GM21737 (cell line): ENCODE measurements at regions not wholly inside any gene's neighbourhood (a gene's known extent, or its start where the extent isn't known, plus 50 kb on each side); places are given as distances from the start of the nearest gene placed in this dataset.
"Not testable (repeated sequence)": the region's sequence is repeated elsewhere in the genome, so short reads cannot be mapped to it uniquely, and the experiment has no call there.

Experiments used
- ATAC-seq: cut with Tn5 transposase; IDR thresholded peaks from one replicate; pipeline ENCODE4 v1.9.1; 2021; ENCODE audit warnings: mild to moderate bottlenecking, moderate library complexity; ENCODE audit not compliant: unreplicated experiment

GRCh38 chr14:65833267-65833880 is 420.8 kb downstream of the FUT8 start:
- no peak for ATAC-seq

- ATAC-seq: no peak
These were observed 421.5 kb downstream of the FUT8 start for GRCh38 chr14:65834051-65834450.

DNA sequence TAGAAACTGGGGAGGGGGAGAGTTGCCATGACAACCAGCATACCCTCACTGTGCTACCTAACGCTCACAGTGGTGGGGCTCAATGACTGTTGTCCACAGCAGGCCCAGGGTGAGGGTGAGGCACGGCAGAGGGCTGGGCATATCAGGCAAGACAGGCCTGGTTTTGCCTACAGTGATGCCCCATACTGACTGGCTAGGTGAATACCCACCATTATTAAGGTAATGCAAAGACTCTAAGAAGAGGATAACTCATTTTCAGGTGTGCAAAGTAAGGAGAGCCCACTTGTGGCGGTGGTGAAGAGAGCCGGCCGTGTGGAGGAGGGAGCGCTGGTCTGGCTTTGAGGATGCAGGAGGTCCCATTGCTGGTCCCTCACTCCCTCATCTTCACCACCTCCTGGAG is 422.3 kb downstream of the FUT8 start:
- ATAC-seq: no peak

GRCh38 chr14:65835501-65835900 is 423.0 kb downstream of the FUT8 start:
- no peak for ATAC-seq

DNA sequence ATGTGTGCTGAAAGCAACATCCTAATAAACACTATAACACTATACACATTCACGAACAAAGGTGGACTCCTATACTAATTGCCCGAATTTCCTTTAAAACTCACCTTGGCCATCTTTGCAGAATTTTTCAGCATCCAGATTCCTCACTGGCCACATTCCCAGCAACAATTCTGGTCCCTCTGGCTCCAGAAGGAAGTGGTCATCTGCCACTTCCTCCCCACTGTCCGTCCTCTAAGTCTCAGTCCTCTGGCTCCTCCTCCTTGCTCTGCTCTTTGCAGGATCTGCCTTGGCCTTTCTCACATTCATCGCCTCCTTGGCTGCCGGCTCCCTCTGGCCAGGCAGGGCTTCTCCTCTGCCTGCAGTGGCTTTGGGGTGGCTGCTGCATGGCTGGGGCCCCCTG is 426.0 kb downstream of the FUT8 start:
- no peak for ATAC-seq

GRCh38 chr14:65840118-65840751 is 427.7 kb downstream of the FUT8 start:
- ATAC-seq: no peak

GRCh38 chr14:65840786-65841185 is 428.3 kb downstream of the FUT8 start:
- ATAC-seq: no peak

DNA sequence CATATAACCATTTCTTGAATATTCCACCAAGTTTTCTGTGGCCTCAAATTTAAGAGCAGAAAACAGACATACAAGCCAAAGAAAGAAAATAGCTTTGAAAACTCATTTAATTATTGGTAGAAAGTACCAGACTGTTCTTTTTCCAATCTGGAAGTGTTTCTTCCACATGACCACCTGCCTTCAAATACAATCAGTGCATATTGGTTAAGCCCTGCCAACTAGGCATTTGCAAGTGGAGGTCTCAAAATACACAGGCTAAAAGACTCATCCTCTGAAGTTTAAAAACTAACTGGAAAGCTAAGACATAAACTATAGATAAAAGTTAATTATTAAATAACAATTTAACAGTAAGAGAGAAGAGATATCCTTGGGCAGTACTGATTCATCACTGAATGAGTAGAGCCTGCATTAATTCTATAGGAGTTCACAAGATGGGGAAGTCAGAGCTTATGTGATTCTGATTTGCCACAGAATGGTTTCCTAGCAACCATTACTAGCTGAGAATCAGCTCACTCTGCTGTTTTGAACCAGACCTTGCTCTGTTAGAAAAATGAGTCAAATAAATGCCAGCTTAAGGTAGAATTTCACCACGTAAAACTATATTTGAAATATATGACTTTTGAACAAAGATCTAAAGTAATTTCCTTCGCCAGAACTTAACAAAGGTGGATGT is 433.8 kb downstream of the FUT8 start:
- ATAC-seq: no peak

DNA sequence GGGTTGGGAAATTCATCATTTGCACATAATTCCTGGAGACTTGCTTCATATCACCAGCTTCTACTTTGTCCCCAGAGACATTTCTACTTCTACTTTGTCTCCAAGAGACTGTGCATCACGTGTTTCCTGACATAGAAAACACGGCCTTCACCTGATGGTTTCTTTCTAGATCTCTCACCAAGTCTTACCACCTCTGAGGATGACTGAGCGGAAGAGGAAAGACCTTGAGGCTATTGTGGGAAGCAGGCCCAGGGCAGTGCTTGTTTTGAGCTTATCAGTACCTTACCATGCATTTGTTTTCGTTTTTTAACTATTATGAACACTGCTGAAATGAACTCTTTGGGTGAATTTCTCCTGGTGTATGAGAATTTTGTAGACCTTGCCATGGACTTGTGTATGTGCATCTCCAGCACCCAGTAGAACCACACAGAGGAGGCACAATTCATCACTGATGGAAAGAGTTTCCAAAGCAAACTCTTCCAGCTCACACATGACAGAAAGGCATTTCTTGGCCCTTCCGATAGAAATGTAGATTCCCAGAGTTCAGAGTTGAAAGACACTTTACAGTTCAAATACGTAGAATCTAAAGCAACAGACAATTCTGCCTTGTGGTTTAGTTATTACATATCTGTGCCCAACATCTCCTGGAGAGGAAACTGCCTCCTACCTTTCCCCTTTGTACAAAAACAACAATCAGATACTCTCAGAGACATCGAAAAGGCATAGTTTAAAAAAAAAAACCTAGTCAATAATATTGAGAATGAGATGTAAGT is 434.7 kb downstream of the FUT8 start:
- ATAC-seq: peak; percentile 87

- ATAC-seq: not testable (repeated sequence)
These were observed 435.4 kb downstream of the FUT8 start for GRCh38 chr14:65847931-65848330.

DNA sequence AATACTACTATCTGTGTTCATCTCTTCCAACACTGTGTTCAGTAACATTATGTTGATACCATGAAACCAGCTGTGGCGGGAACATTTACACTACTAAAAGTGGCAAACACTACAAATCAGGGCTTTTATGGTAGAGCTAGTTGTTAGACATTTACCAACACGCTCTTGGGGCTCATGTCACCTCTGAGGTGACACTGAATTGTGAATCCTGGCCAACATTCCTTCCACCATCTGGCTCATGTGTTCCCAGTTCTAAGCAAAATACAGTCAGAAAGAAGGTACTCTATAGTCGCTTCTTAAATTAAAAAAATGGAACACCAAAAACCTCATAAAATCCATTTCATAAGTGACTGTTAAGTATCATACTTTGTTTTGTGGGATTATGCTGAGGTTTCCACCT is 436.6 kb downstream of the FUT8 start:
- ATAC-seq: no peak

GRCh38 chr14:65849558-65849957 is 437.0 kb downstream of the FUT8 start:
- no peak for ATAC-seq

DNA sequence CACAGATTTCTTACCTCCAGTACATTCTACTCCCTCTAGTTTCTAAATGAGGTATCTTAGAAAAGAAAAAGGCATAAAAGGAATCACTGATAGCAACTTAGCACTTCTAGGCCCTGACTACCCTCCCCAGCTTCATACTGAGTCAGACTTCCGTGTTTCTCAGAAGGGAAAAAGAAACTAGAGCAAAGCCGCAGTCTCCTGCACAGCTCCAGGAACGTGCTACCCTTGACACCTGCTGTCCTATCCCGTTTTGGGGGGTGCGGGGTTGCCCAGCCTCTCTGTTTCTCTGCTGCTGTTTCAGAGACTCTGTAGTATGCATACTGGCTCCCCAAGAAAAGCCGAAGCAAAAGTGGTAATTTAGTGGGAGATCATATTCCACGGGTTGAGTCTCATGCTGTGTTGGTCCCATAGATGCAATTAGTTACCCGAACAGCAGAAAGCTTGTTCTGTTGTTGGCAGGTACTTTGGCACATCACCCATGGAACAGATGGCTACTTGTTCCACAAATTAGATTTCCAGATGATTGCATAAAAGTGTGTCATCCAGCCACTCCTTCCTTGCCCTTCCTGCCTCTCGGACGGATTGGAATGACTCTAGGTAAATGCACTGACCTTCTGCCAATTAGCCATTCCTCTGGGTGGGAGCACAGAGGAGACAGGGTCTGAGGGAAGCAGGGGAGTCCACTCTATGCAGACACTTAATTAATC is 438.1 kb downstream of the FUT8 start:
- ATAC-seq: no peak

GRCh38 chr14:65852689-65853088 is 440.2 kb downstream of the FUT8 start:
- ATAC-seq: no peak

- ATAC-seq: no peak
These were observed 441.0 kb downstream of the FUT8 start for GRCh38 chr14:65853407-65853955.

DNA sequence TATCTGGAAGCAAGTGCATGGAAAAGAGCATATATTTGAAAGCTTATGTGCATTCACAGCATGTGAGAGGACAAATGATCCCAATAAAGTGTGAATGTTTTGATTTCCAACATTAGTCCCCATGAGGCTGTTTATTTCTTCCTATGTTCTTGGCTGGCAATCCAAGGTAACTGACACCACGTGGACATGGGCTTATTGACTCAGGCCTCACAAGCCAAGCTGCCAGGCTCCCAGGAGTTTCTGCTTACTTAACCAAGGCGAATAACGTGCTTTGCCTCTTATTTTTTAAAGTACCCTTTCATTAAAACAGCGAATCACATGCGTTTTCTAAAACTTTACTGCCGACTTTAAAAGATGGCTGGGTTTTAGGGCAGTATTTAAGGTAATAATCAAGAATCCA is 441.7 kb downstream of the FUT8 start:
- ATAC-seq: no peak

DNA sequence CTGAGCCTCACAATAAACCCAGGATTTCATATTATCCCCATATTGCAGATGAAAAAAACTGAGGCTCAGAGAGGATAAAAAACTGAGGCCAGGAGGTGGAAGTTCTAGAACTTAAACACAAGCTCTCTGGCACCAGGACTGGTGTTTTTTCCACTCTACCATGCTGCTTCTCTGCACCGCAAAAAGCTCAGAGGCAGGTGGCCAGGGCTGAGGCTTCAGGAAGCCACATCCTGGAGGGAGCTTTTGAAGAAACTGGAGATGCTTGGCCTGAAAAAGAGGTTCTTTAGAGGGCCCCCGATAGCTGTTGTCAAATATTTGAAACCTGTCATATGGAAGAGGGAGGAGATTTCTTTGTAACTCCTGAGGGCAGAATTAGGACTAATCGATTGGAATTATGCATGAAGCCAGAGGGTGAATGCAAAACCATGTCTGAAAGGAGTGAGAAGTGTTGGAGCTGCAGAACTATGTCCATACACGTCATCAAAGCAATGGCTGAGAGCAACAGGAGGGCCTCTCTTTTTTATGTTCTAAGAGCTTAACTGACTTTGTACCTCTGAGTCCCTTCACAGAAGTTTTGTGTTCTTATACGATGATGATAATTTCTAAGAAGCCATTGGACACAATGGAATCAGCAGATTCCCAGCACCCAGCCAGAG is 448.6 kb downstream of the FUT8 start:
- ATAC-seq: no peak

DNA sequence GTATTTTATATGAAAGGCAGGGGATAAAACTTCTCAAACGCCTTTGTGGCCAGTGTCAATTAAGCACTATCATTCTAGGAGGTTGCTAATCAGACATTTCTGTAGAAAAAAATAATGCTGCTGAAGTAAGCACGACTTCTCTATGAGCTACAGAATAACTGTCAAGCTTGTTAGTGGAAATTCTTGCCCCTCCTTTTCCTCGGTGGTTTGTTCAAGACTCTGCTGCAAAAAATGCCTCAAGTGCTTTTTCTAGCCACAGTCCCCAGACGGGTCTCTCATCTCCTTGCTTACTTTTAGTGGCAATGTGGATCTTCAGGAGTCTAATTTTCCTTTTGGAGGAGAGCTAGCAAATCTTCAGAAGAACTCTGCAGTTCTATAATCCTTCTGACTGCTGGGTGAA is 452.0 kb downstream of the FUT8 start:
- ATAC-seq: no peak

GRCh38 chr14:65864984-65865383 is 452.5 kb downstream of the FUT8 start:
- no peak for ATAC-seq

GRCh38 chr14:65866448-65866847 is 453.9 kb downstream of the FUT8 start:
- no peak for ATAC-seq
